ENCODE measurements at regions not wholly inside any gene's neighbourhood (a gene's known extent, or its start where the extent isn't known, plus 50 kb on each side); places are given as distances from the start of the nearest gene placed in this dataset.

DNA sequence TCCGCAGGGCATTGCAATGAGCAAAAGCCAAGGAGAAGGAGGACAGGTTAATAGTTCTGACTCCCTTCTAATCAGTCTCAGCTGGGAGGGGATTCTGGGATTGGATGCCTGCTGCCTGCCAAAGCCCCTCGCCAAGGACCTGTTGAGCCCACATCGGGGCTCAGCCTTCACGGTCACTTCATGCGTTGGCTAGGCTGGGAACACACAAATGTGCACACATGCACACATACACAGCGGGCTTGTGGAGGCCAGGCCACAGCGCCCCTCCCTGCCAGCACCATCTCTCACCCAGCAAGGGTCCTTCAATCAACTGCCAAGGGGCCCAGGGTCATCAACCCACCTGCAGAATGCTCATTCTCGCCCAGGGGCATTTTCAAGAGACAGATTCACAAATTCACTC lies 113.9 kb downstream of the C5orf15 start:
- DNase-seq = no peak

DNA sequence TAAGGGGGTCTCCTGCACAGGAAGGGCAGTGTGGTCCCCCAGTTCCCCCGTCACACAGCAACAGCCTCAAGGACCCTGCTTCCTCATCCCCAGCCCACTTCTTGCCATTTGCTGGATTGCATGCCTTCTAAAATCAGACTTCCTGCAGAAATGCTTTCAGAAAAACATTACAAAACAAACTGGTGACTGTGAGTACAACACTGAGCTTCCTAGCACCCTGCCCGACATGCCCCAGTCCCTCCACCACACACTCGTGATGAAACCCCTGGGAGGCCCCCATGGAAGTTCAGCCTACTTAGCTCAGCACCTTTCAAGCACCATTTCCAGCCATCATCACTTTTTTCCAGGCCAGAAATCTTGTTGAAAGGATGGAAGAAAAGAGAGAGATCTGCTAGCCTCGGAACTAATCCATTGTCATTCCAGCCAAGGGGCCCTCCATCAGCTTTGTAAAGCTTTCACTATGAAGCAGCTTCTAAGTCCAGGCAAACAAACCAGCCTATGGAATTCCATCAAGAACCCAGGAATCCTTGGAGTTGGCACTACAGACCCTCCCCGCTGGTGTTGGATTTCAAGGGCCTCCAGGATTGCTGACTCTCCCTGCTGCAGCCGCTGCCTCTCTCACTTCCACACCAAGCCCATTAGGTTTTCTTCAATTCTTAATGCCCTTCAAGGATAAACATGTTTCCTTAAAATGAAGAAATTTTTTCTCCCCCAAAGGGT lies 114.6 kb downstream of the C5orf15 start:
- no peak for DNase-seq

- no peak for DNase-seq
Measured at GRCh38 chr5:133851521-133851920, 116.9 kb downstream of the C5orf15 start.

GRCh38 chr5:133850811-133851210 lies 117.6 kb downstream of the C5orf15 start:
- DNase-seq = no peak

DNA sequence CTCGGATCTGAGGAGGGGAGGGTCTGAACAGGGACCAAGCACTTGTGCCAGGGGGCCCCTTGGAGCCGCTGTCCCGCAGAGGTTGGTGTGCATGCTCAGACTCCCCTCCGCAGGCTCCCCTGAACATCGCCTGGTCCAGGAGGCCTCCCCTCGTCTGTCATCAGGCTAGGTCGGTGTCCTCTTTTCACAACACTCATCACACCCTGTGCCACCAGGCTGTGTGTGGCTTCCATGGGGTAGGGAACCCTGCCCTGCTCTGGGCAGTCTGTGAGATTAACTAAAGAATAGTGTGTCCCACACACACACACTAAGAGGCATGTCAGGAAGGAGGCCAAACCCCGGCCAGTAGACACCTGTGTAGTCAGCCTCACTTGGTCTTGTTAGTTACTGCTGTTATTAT lies 119.3 kb downstream of the C5orf15 start:
- no peak for DNase-seq

- DNase-seq = peak; percentile 46
Measured at GRCh38 chr5:133848341-133848811, 120.0 kb downstream of the C5orf15 start.

- DNase-seq = no peak
Measured at GRCh38 chr5:133847886-133848285, 120.5 kb downstream of the C5orf15 start.

DNA sequence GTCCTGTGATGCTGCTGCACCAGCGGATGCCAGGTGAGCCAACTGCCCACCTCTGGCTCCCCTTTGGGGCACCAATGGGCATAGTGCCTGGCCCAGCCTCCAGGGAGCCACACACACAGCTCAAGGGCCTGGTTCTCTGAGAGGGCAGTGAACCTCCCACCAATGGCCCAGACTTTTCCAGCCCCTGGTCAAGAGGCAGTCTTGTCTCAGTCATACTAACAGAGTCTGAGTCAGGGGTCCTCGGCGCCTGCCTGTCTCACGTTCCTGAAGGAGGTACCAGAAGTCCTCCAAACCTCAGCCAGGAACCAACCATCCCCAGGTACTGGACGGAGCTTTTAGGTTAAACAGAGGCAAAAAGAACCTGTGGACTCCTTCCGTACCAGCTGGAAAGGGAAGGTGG lies 121.1 kb downstream of the C5orf15 start:
- no peak for DNase-seq

DNA sequence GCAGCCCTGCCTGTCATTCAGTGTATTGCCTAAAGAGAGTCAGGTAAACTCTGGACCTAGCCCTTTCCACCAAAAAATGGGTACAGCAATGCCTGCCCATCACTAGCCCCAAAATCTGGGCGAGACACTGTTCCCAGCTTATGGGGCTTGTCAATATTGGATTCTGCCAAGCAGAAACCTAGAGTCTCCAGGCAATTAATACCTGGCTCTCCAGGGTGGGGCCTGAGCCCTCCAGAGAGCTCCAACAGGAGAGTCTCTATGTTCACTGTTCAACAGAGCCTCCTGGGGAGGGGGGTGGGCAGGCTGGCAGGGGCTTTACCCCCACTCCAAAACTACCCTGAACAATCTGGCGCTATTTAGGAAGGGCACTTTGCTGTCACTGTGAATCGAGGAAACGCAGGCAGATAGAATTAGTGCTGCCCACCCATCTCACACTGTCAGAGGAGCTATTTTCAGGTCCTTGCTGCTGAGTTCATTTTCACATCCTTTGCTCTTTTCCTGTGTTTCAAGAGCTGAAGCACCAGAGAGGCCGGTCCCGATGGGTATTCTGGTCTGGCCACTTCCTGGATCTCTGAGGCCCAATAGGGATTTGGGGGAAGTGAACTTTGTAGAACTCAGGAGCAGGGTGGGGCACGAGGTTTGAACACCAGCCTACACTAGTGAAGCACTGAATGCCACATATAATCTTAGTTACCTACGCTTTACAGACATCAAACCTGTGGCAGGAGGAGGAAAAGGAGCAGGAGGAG lies 121.8 kb downstream of the C5orf15 start:
- DNase-seq = no peak

DNA sequence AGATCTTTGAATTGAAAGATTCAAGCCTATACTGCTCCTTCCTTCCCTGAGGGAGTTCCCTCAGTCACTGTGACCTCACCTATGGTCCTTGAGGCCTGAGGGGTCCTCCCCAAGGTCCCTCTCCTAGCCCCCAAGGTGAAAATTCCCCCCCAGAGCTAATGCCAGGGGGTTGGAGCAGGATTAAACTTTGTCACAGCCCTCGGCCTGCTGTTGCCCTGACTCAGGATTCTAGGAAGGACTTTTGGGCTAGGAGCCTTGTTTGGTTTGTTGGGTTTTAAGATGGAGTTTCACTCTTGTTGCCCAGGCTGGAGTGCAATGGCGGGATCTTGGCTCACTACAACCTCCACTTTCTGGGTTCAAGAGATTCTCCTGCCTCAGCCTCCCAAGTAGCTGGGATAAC lies 123.2 kb downstream of the C5orf15 start:
- no peak for DNase-seq

DNA sequence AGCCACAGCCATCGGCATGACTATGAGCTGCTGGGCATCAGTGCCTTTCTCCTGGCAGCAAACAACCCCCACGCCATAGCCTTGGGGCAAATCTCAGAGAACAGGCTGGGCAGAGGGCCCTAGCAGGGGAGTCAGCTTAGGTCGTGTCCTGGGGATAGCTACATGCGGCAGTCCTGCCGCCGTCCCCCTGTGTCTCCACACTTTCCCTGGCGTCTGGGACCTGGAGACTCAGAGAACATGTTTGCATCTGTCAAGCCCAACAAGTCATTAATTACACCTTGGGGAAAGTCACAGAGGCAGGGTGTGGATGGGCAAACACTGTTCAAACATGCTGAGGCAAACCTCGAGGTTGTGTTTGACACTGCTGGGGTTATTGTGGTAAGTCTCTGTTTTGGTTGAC lies 123.6 kb downstream of the C5orf15 start:
- no peak for DNase-seq

DNA sequence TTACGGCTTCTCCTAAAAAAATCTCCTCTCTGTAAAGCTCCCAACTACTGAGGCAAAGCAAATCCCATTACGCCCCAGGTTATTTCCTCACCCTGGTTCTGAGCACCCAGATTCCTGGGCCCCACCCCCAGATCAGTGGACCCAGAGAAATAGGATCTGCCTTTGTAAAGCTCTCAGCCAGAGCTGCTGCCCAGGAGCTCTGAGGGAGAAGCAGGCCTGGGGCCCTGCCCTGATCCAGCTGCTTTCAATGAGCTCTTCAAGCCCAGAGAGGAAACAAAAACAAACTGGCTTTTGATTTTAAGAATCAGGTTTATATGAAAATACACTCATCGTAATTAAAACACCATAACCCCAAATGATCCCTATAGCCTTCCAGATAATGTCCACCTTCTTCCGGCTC lies 124.5 kb downstream of the C5orf15 start:
- DNase-seq = no peak

- no peak for DNase-seq
Measured at GRCh38 chr5:133842846-133843611, 125.4 kb downstream of the C5orf15 start.

DNA sequence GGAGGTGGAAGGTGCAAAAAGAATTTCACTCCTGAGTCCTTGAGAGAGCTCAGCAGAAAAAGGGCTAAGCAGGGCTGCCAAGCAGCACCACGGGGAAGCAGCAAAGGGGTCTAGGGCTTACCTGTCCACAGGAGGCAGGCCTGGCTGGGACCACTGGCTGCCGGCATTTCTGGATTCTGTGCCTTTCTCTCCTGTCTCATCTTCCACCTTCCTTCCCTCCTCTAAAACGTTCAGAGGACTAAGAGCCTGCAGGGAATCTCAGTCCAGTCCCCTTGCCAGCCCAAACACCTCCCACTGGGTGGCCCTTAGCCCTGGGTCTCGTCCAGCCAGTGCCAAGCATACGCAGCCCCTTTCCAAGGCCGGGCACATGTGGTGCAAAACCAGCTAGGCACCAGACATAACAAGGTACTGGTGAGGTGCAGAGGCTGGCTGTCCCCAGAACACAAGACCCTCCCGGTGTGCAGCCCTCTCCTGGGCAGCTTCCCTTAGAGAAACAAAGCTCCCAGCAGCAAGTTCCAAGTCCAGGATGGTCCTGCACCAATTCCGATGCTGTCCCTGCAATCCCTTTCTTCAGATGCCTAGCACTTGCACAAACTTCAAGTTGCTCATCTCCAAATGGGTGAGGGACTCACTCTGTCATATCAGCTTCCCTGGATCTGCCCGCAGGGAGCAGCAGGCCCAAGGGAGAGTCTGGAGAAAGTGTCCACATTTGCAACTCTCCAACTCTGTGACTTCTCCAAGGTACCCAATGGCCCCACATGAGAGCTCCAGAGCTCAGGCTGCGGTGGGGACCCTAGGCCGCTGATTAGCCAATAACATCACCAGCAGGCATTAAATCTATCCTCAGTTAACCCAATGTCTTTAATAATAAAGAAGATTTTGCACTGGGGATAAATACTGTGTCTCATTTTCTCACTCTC lies 126.3 kb downstream of the C5orf15 start:
- DNase-seq = no peak

DNA sequence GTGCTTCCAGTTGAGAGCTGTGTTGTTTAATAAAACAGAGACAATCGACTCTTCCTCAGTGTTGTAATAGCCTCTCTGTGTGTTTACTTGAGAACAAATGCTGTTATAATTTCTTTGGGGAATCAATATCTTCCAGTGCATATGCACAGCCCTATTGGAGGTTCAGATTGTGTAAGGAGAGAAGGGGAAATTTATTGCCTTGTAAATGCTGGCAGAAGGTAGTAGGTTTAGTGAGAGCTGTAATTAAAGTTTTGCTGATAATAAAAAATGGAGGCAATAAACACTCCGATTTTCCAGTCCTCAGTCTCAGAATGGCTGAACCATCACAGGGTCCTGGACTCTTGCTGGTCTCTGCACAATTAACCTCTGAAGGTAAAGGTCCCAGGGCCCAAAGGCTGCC lies 128.3 kb downstream of the C5orf15 start:
- no peak for DNase-seq

DNA sequence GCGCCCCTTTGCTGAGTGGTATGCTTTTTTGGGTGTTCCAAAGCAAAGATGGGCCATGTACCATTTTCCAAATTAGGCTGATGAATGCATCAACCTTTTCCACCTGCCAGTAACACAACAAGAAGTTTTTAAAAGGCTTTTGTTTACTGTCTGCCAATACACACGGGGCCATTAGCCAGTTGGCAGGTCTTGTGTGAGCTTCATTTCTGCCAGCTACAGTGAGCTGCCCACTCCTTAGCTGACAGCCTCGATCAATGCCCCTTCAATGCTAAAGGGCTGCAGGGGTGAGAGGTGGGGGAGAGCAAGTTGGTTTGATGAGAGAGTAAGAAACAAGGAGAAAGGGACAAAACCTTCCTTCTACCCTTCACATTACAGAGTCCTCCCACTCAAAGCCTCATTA lies 128.7 kb downstream of the C5orf15 start:
- no peak for DNase-seq

GRCh38 chr5:133839090-133839489 lies 129.3 kb downstream of the C5orf15 start:
- DNase-seq = no peak

GRCh38 chr5:133838286-133838685 lies 130.1 kb downstream of the C5orf15 start:
- no peak for DNase-seq

- DNase-seq = no peak
Measured at GRCh38 chr5:133831491-133832224, 136.8 kb downstream of the C5orf15 start.

- no peak for DNase-seq
Measured at GRCh38 chr5:133830911-133831310, 137.5 kb downstream of the C5orf15 start.

- no peak for DNase-seq
Measured at GRCh38 chr5:133830281-133830680, 138.1 kb downstream of the C5orf15 start.
